Fibroblast of the aortic adventitia (primary cell): ENCODE measurements at regions not wholly inside any gene's neighbourhood (a gene's known extent, or its start where the extent isn't known, plus 50 kb on each side); places are given as distances from the start of the nearest gene placed in this dataset.
"Not testable (repeated sequence)": the region's sequence is repeated elsewhere in the genome, so short reads cannot be mapped to it uniquely, and the experiment has no call there.

ENCODE experiments used
- DNase-seq: peaks from one replicate; pipeline ENCODE4 v3.0.0-alpha.2; 2010; ENCODE audit warnings: low read depth
- H3K4me3 ChIP-seq: 2 replicates; pipeline ENCODE4 v1.5.1; 2011; ENCODE audit warnings: low read depth, mild to moderate bottlenecking, control low read depth, low read length, moderate library complexity
- CTCF ChIP-seq: IDR thresholded peaks from 2 replicates; pipeline ENCODE4 v1.5.1; 2011; ENCODE audit warnings: mild to moderate bottlenecking, low read length, control low read depth, inconsistent platforms; ENCODE audit not compliant: insufficient read depth

DNA sequence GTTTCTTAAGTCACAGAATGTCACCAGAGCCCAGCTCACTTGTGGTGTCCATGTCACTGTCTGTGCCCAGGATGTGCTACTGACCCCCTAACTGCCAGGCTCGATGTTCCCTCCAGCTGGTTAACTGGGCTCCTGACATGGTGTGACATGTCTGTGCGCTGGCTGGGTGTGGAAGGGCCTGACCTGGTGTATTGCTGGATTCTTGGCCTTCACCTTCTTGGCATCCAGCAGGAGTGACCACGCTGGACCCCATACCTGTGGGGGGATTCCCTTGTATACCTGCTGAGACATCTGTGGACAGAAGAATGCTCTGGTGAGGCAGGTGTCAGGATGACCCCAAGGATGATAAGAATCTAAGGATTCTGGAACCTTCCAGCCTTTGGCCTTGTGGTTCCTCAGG, 1690.1 kb downstream of the TP53TG3F start:
- no peak for DNase-seq
- TF ChIP-seq CTCF: no peak
- no peak overlapping the region for H3K4me3 ChIP-seq

DNA sequence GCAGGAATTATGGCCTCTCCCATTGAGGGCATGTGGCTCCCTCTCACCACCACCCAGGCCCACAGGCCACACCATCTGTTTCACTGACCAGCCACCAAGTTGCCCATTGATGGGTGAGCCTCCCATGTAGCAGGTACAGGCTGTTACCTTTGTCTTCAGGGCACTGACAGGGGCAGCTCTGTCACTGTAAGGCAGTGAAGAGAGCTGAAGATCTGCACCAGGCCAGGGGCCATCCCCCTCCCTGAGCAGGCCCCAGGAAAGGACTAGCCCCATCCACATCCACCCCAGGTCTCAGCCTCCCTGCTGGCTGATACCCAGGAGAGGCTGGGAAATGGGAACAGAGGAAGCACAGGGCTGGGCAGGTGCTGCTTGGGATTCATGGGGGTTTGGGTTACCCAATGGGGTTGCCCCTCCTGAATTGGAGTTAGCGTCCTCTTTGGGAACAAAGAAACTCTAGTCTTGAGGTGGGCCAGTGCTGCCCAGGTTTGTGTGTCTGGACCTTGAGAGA, 1691.4 kb downstream of the TP53TG3F start:
- no peak for TF ChIP-seq CTCF
- H3K4me3 ChIP-seq: no peak overlapping the region
- DNase-seq: no peak

GRCh38 chr16:35152067-35152627, 1692.7 kb downstream of the TP53TG3F start:
- H3K4me3 ChIP-seq: no peak overlapping the region
- no peak for DNase-seq
- no peak for TF ChIP-seq CTCF

GRCh38 chr16:35154627-35155026, 1695.2 kb downstream of the TP53TG3F start:
- no peak for DNase-seq
- no peak overlapping the region for H3K4me3 ChIP-seq
- no peak for TF ChIP-seq CTCF

DNA sequence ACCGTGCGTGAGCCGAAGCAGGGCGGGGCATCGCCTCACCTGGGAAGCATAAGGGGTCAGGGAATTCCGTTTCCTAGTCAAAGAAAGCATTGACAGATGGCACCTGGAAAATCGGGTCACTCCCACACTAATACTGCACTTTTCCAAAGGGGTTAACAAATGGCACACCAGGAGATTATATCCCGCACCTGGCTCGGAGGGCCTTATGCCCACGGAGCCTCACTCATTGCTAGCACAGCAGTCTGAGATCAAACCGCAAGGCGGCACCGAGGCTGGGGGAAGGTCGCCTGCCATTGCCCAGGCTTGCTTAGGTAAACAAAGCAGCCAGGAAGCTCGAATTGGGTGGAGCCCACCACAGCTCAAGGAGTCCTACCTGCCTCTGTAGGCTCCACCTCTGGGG, 1698.1 kb downstream of the TP53TG3F start:
- not testable (repeated sequence) for H3K4me3 ChIP-seq, DNase-seq

DNA sequence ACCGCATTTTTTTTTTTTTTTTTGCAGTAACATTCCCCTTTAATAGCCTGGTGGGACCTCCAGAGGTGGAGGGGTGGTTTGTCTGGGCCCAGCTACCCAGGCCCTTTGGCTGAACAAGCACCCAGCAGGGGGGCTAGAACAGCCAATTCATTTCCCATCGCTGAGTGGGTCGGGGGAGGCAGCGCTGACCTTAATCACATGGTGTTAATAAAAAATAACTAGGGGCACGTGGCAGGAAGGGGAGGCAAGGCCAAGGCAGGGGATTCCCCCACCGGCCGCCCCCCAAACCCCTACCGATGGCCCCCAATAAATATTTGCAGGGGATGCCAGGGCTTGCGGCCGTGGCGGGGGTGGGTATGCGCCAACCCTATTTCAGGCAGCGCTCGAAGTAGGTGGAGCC, 1709.9 kb downstream of the TP53TG3F start:
- not testable (repeated sequence) for H3K4me3 ChIP-seq, DNase-seq

- DNase-seq, H3K4me3 ChIP-seq: not testable (repeated sequence)
These were observed 1710.6 kb downstream of the TP53TG3F start for GRCh38 chr16:35170061-35170460.

GRCh38 chr16:35170610-35171009, 1711.2 kb downstream of the TP53TG3F start:
- TF ChIP-seq CTCF: no peak
- no peak overlapping the region for H3K4me3 ChIP-seq
- DNase-seq: no peak
